A673 (cell line): ENCODE measurements at regions not wholly inside any gene's neighbourhood (a gene's known extent, or its start where the extent isn't known, plus 50 kb on each side); places are given as distances from the start of the nearest gene placed in this dataset.

Experiments
- BruUV-seq: library from RNA; stranded (reverse); fragments of 400-500 nt; replicated peaks from 2 replicates; lab custom pipeline; 2021; lab: Mats Ljungman, UMichigan
- CTCF ChIA-PET: fragments of 300-600 bp; sonication (Branson Sonifier 250); formaldehyde crosslinking; loops from one replicate; lab custom pipeline; 2022; ENCODE audit warnings: antibody characterized with exemption; lab: Charles Lee
- POLR2A ChIA-PET: fragments of 300-600 bp; sonication (Branson Sonifier 250); formaldehyde crosslinking; loops from one replicate; lab custom pipeline; 2022; ENCODE audit warnings: antibody characterized with exemption; ENCODE audit not compliant: low non-redundant PET; lab: Charles Lee
- DNase-seq: peaks from one replicate; pipeline ENCODE4 v3.0.0-alpha.2; 2015; ENCODE audit warnings: low spot score
- H3K27ac ChIP-seq: fragments of 200-600 bp; sonication (generic); 2 replicates; pipeline ENCODE4 v1.5.1; 2016; ENCODE audit warnings: mixed run types, low read depth, mild to moderate bottlenecking, mixed read lengths, antibody characterized with exemption, low read length; ENCODE audit not compliant: poor library complexity, severe bottlenecking
- H3K27me3 ChIP-seq: fragments of 200-600 bp; sonication (generic); replicated peaks from 2 replicates; pipeline ENCODE4 v1.6.1; 2017; ENCODE audit warnings: mixed run types, low read depth, mild to moderate bottlenecking, mixed read lengths, antibody characterized with exemption, low read length; ENCODE audit not compliant: insufficient read depth, poor library complexity
- H3K36me3 ChIP-seq: fragments of 200-600 bp; sonication (generic); 2 replicates; pipeline ENCODE4 v1.6.1; 2016; ENCODE audit warnings: mixed run types, mild to moderate bottlenecking, mixed read lengths, antibody characterized with exemption, low read length; ENCODE audit not compliant: insufficient read depth, poor library complexity, severe bottlenecking
- H3K4me1 ChIP-seq: fragments of 200-600 bp; sonication (generic); 2 replicates; pipeline ENCODE4 v1.6.1; 2017; ENCODE audit warnings: mixed run types, mild to moderate bottlenecking, mixed read lengths, antibody characterized with exemption, low read length; ENCODE audit not compliant: insufficient read depth, poor library complexity, severe bottlenecking
- H3K4me3 ChIP-seq: fragments of 200-600 bp; sonication (generic); 2 replicates; pipeline ENCODE4 v1.5.1; 2016; ENCODE audit warnings: low read depth, mixed run types, mild to moderate bottlenecking, mixed read lengths, low read length; ENCODE audit not compliant: poor library complexity, severe bottlenecking
- H3K9me3 ChIP-seq: fragments of 200-600 bp; sonication (generic); 2 replicates; pipeline ENCODE4 v1.6.1; 2016; ENCODE audit warnings: mixed run types, low read depth, mild to moderate bottlenecking, mixed read lengths, antibody characterized with exemption, low read length; ENCODE audit not compliant: poor library complexity, severe bottlenecking
- EZH2 ChIP-seq: fragments of 200-600 bp; sonication (generic); IDR thresholded peaks from 2 replicates; pipeline ENCODE4 v1.6.1; 2017; ENCODE audit warnings: borderline replicate concordance, low read depth, mild to moderate bottlenecking, mixed read lengths, antibody characterized with exemption, low read length; ENCODE audit not compliant: poor library complexity, severe bottlenecking
- intact Hi-C: fragments of 100-400 bp; cut with micrococcal nuclease; formaldehyde crosslinking; loops from one replicate; pipeline ENCODE4 v1.10.0; 2022; ENCODE audit not compliant: unreplicated experiment
- TF ChIP-seq, protein P1 (sequence below): fragments of 300-800, 200-600 bp; sonication (generic); conservative IDR thresholded peaks from 2 replicates; pipeline ENCODE4 v1.5.1; 2017; ENCODE audit warnings: low read depth, mild to moderate bottlenecking, antibody characterized with exemption, low read length, moderate library complexity, mixed read lengths

DNA sequence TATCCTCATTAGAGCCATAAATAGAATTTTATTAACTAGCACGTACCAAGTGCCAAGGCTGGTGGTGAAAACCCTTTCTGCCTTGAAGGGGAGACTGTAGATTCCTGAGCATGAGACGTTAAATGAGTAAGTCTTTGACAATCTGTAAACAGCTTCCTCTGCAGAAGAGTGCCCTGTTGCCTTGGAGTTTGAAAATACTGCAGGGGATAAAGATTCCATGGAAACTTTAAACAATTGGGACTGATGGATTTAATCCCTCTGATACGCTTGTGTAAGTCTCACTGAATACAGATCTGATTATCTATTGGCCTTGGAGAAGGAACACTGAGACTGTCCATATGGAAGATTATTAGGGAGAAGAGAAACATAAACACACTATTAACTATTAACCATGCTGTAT is 1053.4 kb upstream of the RBFOX1 start:
- H3K27ac ChIP-seq = no peak overlapping the region
- H3K27me3 ChIP-seq = no peaks in the 10 kb centered on the region
- BruUV-seq = no TSS peak
- no peak for TF ChIP-seq EZH2
- TF ChIP-seq, protein P1, sequence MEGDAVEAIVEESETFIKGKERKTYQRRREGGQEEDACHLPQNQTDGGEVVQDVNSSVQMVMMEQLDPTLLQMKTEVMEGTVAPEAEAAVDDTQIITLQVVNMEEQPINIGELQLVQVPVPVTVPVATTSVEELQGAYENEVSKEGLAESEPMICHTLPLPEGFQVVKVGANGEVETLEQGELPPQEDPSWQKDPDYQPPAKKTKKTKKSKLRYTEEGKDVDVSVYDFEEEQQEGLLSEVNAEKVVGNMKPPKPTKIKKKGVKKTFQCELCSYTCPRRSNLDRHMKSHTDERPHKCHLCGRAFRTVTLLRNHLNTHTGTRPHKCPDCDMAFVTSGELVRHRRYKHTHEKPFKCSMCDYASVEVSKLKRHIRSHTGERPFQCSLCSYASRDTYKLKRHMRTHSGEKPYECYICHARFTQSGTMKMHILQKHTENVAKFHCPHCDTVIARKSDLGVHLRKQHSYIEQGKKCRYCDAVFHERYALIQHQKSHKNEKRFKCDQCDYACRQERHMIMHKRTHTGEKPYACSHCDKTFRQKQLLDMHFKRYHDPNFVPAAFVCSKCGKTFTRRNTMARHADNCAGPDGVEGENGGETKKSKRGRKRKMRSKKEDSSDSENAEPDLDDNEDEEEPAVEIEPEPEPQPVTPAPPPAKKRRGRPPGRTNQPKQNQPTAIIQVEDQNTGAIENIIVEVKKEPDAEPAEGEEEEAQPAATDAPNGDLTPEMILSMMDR = no peak
- no peaks in the 10 kb centered on the region for H3K4me1 ChIP-seq
- H3K36me3 ChIP-seq = no peaks in the 10 kb centered on the region
- POLR2A ChIA-PET = no interaction called here
- no peak for DNase-seq
- no peaks in the 10 kb centered on the region for H3K9me3 ChIP-seq
- CTCF ChIA-PET = interaction anchor here (0.6 kb wide), 1 partner anchor 102 kb away, joined by 5 read pairs; no protein-coding TSS in a partner anchor
- intact Hi-C loops = no loop called here
- H3K4me3 ChIP-seq = no peak overlapping the region

DNA sequence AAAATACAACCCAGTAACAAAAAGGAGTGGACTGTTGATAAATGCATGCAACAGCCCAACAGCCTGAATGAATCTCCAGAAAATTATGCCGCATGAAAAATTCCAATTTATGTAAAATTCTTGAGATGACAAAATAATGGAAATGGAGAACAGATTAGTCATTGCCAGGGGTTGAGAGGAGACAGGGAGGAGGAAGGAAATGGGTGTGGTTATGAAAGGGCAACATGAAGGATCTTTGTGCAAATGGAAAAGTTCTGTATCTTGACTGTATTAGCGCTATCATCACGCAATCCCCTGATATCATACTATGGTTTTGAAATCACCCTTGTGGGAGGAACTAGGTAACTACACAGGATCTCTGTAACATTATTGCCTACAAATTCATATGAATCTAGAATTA is 1058.3 kb upstream of the RBFOX1 start:
- H3K27ac ChIP-seq = no peak overlapping the region
- no peaks in the 10 kb centered on the region for H3K9me3 ChIP-seq
- DNase-seq = peak; percentile 24
- no TSS peak for BruUV-seq
- no peaks in the 10 kb centered on the region for H3K36me3 ChIP-seq
- no peak for TF ChIP-seq EZH2
- TF ChIP-seq, protein P1 = no peak
- H3K4me1 ChIP-seq = no peaks in the 10 kb centered on the region
- H3K4me3 ChIP-seq = no peak overlapping the region
- intact Hi-C loops = no loop called here
- ChIA-PET POLR2A (no interaction called here), CTCF (no interaction called here)
- no peaks in the 10 kb centered on the region for H3K27me3 ChIP-seq

DNA sequence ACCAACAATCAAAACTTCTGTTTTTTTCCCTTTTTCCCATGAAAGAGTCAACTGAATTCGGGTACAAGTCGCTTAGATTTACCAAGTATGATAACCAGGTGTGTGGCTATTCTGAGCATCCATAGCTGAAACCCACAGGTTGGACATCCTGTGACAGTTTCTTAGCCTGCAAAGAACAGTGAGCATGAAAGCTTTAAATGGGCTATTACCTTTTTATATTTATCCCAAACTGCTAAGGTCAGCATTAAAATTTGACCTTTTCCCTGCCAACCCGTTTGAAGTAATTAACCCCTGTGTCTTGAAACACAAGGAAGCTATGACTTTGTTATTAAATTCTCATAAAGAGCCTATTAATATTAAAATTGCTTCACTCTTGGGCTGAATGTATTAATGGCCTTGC is 1065.0 kb upstream of the RBFOX1 start:
- no peaks in the 10 kb centered on the region for H3K9me3 ChIP-seq
- H3K4me1 ChIP-seq = no peaks in the 10 kb centered on the region
- POLR2A ChIA-PET = no interaction called here
- no peaks in the 10 kb centered on the region for H3K27me3 ChIP-seq
- BruUV-seq = no TSS peak
- no peak for TF ChIP-seq EZH2
- TF ChIP-seq, protein P1 = no peak
- no peak overlapping the region for H3K27ac ChIP-seq
- H3K36me3 ChIP-seq = no peaks in the 10 kb centered on the region
- CTCF ChIA-PET = no interaction called here
- intact Hi-C loops = no loop called here
- H3K4me3 ChIP-seq = no peak overlapping the region
- no peak for DNase-seq
